Body of pancreas (tissue), 4 donors: ENCODE measurements at regions not wholly inside any gene's neighbourhood (a gene's known extent, or its start where the extent isn't known, plus 50 kb on each side); places are given as distances from the start of the nearest gene placed in this dataset.

ENCODE experiments used
- POLR2A ChIP-seq, 3 donors: fragments of 450-650 bp; IDR thresholded peaks; one replicate each; pipeline ENCODE4 v1.6.1; 2016; ENCODE audit warnings: antibody characterized with exemption in 3 of 3, mild to moderate bottlenecking in 2 of 3
- TF ChIP-seq, protein P1 (sequence below), 7 experiments: fragments of 450-650 bp in 4 of 7; fragments of 200-600 bp in 3 of 7; sonication (generic) in 3 of 7; IDR thresholded peaks; one replicate each; pipeline ENCODE4 v1.5.1; 2016 to 2019; ENCODE audit warnings: antibody characterized with exemption in 7 of 7

DNA sequence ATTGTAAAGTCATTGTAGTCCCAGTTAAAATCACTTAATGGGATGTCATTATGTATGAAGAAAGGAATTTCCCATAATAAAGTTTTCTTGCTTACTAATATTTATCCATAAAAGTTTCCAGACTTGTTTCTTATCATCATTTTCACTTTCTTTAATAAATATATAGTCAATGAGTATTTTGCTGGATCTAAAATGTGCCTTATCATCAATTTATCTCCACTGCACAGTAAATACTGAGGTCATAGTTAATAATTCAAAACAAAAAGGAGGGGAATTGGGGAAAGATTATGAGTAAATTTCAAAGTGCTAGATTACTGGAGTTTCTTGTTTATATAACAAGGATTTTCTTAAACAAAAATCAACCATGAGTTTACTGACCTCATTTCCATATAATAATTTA is 279.5 kb upstream of the DKK2 start:
- TF ChIP-seq, protein P1, sequence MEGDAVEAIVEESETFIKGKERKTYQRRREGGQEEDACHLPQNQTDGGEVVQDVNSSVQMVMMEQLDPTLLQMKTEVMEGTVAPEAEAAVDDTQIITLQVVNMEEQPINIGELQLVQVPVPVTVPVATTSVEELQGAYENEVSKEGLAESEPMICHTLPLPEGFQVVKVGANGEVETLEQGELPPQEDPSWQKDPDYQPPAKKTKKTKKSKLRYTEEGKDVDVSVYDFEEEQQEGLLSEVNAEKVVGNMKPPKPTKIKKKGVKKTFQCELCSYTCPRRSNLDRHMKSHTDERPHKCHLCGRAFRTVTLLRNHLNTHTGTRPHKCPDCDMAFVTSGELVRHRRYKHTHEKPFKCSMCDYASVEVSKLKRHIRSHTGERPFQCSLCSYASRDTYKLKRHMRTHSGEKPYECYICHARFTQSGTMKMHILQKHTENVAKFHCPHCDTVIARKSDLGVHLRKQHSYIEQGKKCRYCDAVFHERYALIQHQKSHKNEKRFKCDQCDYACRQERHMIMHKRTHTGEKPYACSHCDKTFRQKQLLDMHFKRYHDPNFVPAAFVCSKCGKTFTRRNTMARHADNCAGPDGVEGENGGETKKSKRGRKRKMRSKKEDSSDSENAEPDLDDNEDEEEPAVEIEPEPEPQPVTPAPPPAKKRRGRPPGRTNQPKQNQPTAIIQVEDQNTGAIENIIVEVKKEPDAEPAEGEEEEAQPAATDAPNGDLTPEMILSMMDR (IDR thresholded peaks at IDR 0.05): no peak
- no peak for TF ChIP-seq POLR2A (IDR thresholded peaks at IDR 0.05)
